ENCODE measurements at regions not wholly inside any gene's neighbourhood (a gene's known extent, or its start where the extent isn't known, plus 50 kb on each side); places are given as distances from the start of the nearest gene placed in this dataset.
"Not testable (repeated sequence)": the region's sequence is repeated elsewhere in the genome, so short reads cannot be mapped to it uniquely, and the experiment has no call there.

GRCh38 chr3:18194431-18194830 lies 230.7 kb downstream of the SATB1 start:
- no peak for DNase-seq (ENCODE audit: low read depth in 2 of 2, low spot score in 1 of 2)

GRCh38 chr3:18190646-18191045 lies 234.5 kb downstream of the SATB1 start:
- no peak for DNase-seq (ENCODE audit: low read depth in 2 of 2, low spot score in 1 of 2)

GRCh38 chr3:18189282-18190050 lies 235.7 kb downstream of the SATB1 start:
- no peak for DNase-seq (ENCODE audit: low read depth in 2 of 2, low spot score in 1 of 2)

GRCh38 chr3:18188491-18188890 lies 236.6 kb downstream of the SATB1 start:
- no peak for DNase-seq (ENCODE audit: low read depth in 2 of 2, low spot score in 1 of 2)

GRCh38 chr3:18185624-18186023 lies 239.5 kb downstream of the SATB1 start:
- DNase-seq (ENCODE audit: low read depth in 2 of 2, low spot score in 1 of 2): no peak

GRCh38 chr3:18182923-18183322 lies 242.2 kb downstream of the SATB1 start:
- not testable (repeated sequence) for DNase-seq (ENCODE audit: low read depth in 2 of 2, low spot score in 1 of 2)

GRCh38 chr3:18179521-18179920 lies 245.6 kb downstream of the SATB1 start:
- DNase-seq (ENCODE audit: low read depth in 2 of 2, low spot score in 1 of 2): no peak

GRCh38 chr3:18177271-18177670 lies 247.9 kb downstream of the SATB1 start:
- no peak for DNase-seq (ENCODE audit: low read depth in 2 of 2, low spot score in 1 of 2)

- not testable (repeated sequence) for DNase-seq (ENCODE audit: low read depth in 2 of 2, low spot score in 1 of 2)
These were observed 251.2 kb downstream of the SATB1 start for GRCh38 chr3:18173891-18174290.

GRCh38 chr3:18159681-18160080 lies 265.5 kb downstream of the SATB1 start:
- no peak for DNase-seq (ENCODE audit: low read depth in 2 of 2, low spot score in 1 of 2)

GRCh38 chr3:18153571-18154173 lies 271.5 kb downstream of the SATB1 start:
- DNase-seq (ENCODE audit: low read depth in 2 of 2, low spot score in 1 of 2): no peak

GRCh38 chr3:18151199-18151598 lies 273.9 kb downstream of the SATB1 start:
- no peak for DNase-seq (ENCODE audit: low read depth in 2 of 2, low spot score in 1 of 2)

GRCh38 chr3:18149935-18150334 lies 275.2 kb downstream of the SATB1 start:
- DNase-seq (ENCODE audit: low read depth in 2 of 2, low spot score in 1 of 2): no peak

- no peak for DNase-seq (ENCODE audit: low read depth in 2 of 2, low spot score in 1 of 2)
These were observed 275.8 kb downstream of the SATB1 start for GRCh38 chr3:18149386-18149785.

- DNase-seq (ENCODE audit: low read depth in 2 of 2, low spot score in 1 of 2): no peak
These were observed 280.6 kb downstream of the SATB1 start for GRCh38 chr3:18144571-18144970.

- no peak for DNase-seq (ENCODE audit: low read depth in 2 of 2, low spot score in 1 of 2)
These were observed 281.8 kb downstream of the SATB1 start for GRCh38 chr3:18143258-18143780.

- no peak for DNase-seq (ENCODE audit: low read depth in 2 of 2, low spot score in 1 of 2)
These were observed 287.2 kb downstream of the SATB1 start for GRCh38 chr3:18137958-18138357.

GRCh38 chr3:18135060-18135814 lies 289.9 kb downstream of the SATB1 start:
- no peak for DNase-seq (ENCODE audit: low read depth in 2 of 2, low spot score in 1 of 2)

- DNase-seq (ENCODE audit: low read depth in 2 of 2, low spot score in 1 of 2): no peak
These were observed 290.6 kb downstream of the SATB1 start for GRCh38 chr3:18134386-18135059.

- DNase-seq (ENCODE audit: low read depth in 2 of 2, low spot score in 1 of 2): no peak
These were observed 292.1 kb downstream of the SATB1 start for GRCh38 chr3:18132991-18133390.

Data from stimulated activated CD8-positive, alpha-beta memory T cell treated with anti-CD3 and anti-CD28 coated beads, Interleukin-4, amount 100 ng/mL, for 4 hours (primary cell).